H1 (cell line): ENCODE measurements at regions not wholly inside any gene's neighbourhood (a gene's known extent, or its start where the extent isn't known, plus 50 kb on each side); places are given as distances from the start of the nearest gene placed in this dataset.

Experiments
- ATF3 ChIP-seq: IDR thresholded peaks from 2 replicates; pipeline ENCODE4 v1.6.1; 2011; ENCODE audit warnings: low read depth, mild to moderate bottlenecking, low read length; ENCODE audit not compliant: insufficient read depth
- CREB1 ChIP-seq: IDR thresholded peaks from 2 replicates; pipeline ENCODE4 v1.6.1; 2012; ENCODE audit warnings: inconsistent platforms
- HDAC2 ChIP-seq, 2 experiments: fragments of 300-600 bp in 1 of 2; sonication (generic) in 1 of 2; IDR thresholded peaks; 2 replicates each; pipeline ENCODE4 v1.6.1; 2011 to 2012; ENCODE audit warnings: low read depth in 2 of 2, low read length in 2 of 2, mild to moderate bottlenecking in 2 of 2, moderate library complexity in 2 of 2, borderline replicate concordance in 1 of 2, inconsistent platforms in 1 of 2
- MAX ChIP-seq: IDR thresholded peaks from 2 replicates; pipeline ENCODE4 v1.6.1; 2012; ENCODE audit warnings: inconsistent platforms
- TAF7 ChIP-seq: optimal IDR thresholded peaks from 2 replicates; pipeline ENCODE3; 2011; ENCODE audit warnings: low read depth, mild to moderate bottlenecking, inconsistent platforms, low read length, moderate library complexity, borderline replicate concordance
- YY1 ChIP-seq: IDR thresholded peaks from 2 replicates; pipeline ENCODE4 v1.6.1; 2011; ENCODE audit warnings: low read depth, mild to moderate bottlenecking, low read length

- TF ChIP-seq YY1 (no peak), MAX (no peak), ATF3 (no peak), CREB1 (no peak), HDAC2 (IDR thresholded peaks at IDR 0.05; ENCODE audit: borderline replicate concordance in 1 of 2, low read depth in 2 of 2, low read length in 2 of 2) (no peak), TAF7 (no peak)
- TF ChIP-seq, all 59 proteins: peak for 0
Observed at GRCh38 chr6:45803071-45803470, 212.6 kb downstream of the CLIC5 start (continued).
